ENCODE measurements at regions not wholly inside any gene's neighbourhood (a gene's known extent, or its start where the extent isn't known, plus 50 kb on each side); places are given as distances from the start of the nearest gene placed in this dataset.

DNA sequence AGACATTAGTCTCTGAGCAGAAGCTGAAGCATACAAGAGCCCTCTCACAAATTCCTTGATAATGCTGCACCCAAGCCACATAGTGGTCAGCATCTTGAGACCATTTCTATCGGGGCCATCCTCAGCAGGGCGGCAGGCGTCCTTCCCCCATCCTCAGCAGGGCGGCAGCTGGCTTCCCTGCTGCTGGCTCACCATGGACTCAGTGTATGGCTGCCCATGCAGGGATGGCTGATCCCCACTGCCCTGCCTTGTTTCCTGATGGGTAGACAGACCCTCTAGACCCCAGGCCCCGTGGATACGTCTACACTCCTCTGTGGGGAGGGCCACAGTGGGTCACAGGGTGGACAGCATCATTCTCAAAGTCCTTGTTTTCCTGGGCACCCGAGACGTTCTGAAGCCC, 406.8 kb downstream of the TCERG1L start:
- DNase-seq (ENCODE audit: low spot score), result no peak

DNA sequence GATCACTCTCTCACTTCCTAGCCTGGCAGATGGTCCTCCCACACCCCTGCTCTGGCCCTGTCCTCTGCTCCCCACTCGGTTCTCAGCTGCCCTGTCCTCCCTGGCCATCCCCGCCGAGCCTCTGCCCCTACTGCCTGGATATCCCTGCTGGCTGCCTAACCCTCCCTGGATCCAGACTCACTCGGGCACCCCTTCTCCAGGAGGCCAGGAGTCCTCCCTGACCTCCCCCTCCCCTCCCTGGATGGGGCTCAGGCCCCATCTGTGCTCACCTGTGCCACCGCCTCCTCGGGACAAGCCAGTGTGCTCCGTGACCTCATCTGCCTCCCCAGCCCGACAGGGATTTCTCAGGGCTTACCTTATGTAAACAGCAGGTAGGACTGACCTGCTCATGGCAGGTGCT, 406.1 kb downstream of the TCERG1L start:
- DNase-seq (ENCODE audit: low spot score), result no peak

DNA sequence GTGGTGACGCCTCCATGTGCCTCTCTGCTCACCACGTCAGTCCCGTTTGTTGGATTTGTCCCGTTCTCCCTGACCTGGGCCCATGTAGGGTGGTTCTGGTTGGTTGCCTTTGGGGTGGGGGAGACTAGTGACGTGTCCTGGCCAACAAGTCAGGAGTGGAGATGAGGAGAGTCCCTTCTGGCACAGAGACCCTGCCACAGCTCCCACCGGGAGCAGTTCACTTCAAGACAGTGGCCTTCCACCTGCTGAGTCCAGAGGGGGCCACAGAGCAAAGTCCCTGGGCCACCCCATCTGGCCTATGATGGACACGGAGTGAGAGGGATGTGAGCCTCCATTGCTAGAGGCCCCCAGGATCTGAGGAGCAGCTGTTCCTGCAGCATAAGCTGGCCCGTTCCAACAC, 405.6 kb downstream of the TCERG1L start:
- no peak for DNase-seq (ENCODE audit: low spot score)

DNA sequence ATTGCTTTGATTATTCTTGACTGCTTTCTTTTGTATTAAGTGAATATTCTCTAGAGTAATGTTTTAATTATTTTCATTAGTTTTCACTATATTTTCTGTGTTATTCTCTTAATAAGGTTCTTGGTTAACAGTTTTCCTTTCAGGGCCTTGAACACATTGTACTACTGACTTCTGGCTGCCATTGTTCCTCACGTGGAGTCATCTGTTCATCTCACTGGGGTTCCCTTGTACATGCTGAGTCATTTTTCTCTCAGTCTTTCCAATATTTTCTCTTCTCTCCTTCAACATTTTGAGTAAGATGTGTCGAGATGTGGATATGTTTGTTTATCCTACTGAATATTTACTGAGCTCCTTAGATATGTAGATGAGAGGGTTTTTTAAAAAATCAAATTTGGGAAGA, 400.7 kb downstream of the TCERG1L start:
- DNase-seq (ENCODE audit: low spot score), result no peak

DNA sequence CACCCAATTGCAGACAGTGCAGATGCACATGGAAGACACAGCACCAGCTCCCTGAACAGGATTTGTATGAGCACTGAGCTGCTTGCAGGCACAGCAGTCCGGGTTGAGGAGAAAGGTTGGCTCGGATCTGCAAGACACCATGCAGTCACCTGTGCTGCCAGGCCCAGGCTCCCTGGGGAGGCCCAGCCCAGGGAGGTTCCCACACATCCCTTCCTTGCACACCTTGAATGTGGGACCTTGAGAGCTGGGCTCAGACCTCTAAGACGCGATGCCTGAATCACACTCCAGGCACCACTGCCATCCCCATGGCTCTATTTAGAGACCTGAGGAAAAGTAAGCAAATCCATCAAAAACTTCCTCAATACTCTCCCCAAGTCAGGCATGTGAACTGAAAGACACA, 397.7 kb downstream of the TCERG1L start:
- no peak for DNase-seq (ENCODE audit: low spot score)

DNA sequence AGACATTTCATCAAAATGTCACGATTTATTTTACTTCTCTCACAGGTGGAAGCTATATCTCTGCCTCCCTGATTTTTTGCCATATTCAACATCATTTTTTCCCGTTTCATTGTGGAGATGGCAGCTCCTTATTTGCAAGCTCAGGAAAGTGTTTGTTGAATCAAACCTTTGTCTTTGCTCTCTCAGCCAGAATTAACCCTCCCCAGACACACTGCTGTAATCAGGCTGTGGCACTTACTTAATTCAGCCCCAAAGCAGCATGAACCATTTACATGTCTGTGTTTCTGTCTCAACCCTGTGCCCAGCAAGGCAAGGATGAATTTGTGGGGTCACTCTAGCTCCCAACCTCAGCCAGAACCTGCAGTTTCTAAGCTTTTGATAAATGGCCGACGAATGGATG, 397.2 kb downstream of the TCERG1L start:
- no peak for DNase-seq (ENCODE audit: low spot score)

DNA sequence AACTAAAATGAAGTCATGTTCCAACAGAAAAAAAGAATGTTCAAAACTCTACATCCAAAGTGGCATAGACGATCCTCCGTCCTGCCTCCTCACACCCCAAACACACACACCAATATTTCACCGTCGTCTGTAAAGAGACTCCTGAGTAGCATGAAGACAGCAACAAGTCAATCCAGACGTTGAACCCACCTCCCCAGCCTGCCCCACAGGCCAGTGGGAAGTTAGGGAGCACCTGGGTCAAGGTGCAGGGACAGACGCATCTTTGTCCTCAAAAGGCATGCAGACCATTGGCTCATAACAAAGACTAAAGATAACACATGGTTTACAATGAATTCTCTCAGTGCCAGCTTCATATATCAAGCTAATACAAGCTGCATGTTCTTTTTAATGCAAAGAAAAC, 396.5 kb downstream of the TCERG1L start:
- no peak for DNase-seq (ENCODE audit: low spot score)

DNA sequence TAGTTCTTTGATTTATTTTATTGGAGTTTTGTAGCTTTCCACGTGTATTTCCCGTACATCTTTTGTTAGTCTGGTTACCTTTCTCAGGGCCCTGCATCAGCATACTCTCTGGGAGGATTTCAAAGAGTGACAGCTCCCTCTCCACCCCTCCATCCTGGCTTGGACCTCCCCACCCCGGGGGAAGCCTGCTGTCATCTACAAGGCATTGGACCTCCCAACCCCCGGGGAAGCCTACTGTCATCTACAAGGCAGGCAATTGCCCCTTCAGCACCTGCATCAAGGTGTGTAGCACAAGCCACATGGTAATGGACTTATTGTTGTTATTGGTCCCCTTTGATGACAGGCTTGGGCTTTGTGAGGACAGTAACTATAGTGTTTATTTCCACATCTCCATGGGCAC, 390.1 kb downstream of the TCERG1L start:
- DNase-seq (ENCODE audit: low spot score), result no peak

DNA sequence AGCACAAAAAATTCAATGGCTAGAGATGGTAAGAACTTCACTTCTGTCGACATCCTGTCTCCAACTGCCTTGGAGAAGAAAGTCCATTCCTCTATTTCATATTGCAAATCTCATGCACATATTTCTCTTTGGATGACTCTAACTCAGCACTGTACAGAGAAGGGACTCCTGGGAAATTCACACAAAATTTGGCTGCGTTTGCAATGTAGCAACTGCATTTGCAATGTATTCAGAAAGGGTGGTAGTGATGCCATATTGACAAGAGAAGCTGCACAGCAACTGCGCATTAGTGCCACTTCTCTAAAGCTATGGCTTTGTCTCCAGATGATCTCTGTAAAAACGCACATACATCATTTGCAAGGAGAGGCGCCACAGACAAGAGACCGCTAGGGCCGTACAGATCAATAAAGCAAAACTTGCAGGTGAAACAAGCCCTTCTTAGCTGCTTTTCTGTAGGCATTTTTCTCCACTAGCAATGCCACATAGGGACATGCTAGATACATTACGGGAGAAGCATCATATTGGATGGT, 389.5 kb downstream of the TCERG1L start:
- no peak for DNase-seq (ENCODE audit: low spot score)

DNA sequence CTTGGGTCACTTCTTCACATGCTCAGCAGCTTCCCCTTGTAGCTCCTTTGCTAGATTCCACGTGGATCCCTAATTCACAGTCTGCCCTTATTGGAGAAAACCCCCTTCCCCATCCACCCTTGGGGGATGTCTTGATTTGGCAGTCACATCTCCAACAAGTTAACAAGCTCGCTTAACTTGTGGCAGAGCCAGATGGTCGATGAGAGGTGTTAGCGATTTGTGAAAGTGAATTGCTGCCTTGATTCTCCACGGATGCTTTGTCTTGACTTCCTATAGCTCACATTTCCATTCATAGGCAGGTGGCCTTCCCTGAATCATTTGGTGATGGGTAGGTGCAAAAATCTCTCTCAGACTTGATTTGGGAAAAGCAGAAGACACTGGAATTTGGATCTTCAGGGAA, 387.9 kb downstream of the TCERG1L start:
- no peak for DNase-seq (ENCODE audit: low spot score)

DNA sequence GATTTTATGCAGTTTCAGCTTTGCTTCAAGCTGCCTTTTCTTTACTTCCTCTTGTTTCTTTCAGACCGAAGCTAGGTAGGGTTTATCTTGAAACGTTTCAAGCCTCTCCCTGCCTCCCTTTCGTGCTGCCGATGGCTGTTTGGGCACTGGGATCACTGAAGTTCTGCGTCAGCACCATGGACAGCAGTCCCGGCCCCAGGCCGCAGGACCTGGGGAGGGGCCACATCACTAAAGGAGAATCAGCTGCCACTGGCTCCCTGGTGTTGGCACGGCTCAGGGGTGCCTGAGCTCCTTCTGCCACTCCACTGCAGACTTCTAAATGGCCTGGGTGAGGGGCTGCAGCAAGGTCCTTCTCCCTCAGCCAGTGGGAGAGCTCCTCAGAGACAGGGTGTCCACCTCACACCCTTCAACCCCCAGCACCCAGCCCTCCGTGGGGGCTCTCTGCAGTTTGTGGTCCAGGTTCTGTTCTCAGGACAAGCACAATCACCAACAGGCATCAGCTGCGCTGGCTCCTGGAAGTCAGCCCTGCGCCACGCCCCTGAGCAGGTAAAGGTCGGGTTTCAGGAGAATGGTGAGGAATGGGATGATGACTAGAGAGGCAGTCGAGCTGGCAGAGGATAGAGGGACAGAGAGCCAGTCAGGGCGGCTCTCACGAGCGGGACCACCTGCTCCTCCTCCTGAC, 387.2 kb downstream of the TCERG1L start:
- no peak for DNase-seq (ENCODE audit: low spot score)

DNA sequence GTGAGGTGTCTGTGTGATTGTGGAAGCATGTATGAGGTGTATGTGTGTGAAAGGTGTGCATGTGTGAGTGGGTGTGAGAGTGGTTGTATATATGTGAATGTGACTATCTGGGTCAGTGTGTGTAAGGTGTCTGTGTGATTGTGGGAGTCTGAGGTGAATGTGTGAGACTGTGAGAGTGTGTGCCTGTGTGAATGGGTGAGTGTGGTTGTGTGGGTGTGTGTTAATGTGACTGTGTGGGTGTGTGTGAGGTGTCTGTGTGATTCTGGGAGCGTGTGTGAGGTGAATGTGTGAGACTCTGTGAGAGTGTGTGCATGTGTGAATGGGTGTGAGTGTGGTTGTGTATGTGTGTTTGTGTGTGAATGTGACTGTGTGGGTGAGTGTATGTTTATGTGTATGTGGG, 385.1 kb downstream of the TCERG1L start:
- DNase-seq (ENCODE audit: low spot score), result no peak

DNA sequence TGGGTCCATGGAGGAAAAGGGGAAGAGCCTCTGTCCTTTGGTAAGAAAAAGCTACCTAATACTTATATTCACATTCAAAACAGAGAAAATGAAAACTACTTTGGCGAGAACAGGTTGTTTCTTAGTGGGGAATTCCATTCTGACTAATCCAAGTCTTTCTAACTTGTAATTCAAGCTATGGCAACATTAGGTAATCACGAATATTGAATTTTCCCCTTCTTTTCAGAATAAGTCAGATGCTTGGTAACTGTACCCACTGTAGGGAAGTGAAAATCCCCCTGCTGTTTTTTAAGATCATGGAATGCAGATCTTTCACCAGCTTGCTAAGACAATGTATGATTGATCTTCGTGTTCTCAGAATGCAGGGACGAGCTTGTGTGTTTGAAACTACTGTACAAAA, 384.4 kb downstream of the TCERG1L start:
- no peak for DNase-seq (ENCODE audit: low spot score)

DNA sequence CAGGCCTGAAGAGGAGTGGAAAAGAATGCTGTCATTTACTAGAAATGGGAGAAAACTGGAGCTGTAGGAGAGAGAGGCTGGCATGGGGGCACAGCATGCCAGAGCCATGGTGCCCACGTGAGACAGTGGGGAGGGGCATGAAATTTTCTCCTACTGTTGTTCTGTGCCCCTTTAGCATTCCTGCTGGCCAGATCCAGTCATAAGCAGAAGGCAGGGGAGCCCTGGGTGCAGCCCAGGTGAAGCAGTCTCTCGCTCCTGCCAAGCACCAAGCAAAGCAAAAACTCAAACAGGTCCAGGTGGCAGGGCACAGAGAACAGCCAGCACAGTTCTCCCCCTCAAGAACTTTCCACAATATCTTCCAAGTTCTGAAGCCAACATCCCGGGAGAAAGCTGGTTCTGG, 383.2 kb downstream of the TCERG1L start:
- DNase-seq (ENCODE audit: low spot score), result no peak

DNA sequence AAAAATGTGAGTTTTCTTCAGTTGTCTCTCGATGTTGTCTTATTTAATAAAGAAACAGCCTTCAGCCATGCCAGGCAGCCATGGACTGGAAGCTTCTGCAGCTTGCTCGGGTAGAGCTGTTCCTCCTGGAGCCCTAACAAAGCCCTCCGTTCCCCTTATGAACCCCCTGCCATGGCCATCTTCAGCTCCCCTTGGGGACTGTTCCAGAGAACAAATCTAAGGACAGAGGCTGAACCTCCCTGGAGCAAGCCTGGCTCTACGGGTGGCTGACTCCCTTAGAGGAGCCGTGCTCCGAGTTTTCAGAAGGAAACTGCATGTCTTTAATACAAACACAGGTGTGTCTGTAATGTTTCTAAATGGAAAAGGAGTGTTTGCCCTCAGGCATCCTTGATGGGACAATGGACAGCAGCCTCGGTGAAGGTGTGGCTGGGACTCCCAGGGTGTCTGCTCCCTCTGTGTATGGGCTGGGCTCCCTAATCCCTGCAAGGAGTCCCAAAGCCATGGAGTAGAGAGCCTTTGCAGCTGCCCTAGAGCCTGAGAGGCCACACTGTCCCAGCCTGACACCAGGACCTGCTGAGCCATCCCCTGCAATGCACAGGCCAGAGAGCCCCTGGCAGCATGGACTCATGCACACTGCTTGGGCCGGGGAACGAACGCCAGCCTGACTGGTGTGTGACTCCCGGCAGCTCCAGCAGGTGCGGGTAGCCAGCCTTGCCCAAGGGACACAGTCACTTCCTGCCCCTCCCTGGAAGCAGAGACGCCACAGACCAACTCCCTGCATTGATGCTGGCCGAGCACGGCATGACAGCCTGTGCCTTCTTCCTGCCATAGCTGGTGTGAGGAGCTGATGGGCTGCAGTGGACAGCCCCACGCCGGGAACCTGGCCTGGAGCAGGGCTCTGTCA, 381.8 kb downstream of the TCERG1L start:
- no peak for DNase-seq (ENCODE audit: low spot score)

DNA sequence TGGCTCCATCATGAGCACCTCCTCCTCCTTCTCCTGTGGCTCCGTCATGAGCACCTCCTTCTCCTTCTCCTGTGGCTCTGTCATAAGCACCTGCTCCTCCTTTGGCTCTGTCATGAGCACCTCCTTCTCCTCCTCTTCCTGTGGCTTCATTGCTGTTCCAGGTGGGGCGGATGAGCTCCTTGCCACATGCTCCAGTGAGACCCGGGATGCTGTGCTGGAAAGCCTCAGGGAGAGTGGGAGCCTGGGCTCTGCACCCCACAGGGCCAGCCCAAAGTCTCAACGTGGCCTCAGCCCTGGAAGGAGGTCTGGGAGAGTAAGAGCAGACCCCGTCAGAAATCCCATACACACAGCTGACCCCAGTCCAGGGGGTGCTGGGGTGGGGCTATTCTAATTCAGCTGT, 380.7 kb downstream of the TCERG1L start:
- DNase-seq (ENCODE audit: low spot score), result no peak

DNA sequence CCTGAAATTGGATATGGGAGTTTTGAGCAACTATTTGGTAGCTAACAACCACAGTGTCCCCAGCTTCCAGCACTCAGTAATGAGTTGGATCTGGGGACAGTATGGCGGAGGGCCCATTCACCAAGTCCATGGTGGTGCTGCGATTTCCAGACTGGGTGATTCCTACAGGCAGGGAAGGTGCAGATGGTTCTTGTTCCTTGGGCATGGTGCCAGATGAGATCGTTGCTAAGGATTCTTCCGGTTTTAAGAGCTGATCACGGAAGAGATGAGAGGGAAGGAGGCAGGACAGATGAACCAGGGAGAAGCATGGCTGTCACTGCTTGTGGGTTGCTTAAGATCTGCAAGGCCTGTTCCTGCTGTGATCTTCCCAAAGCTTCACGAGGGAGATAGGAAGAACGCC, 380.3 kb downstream of the TCERG1L start:
- DNase-seq (ENCODE audit: low spot score), result no peak

DNA sequence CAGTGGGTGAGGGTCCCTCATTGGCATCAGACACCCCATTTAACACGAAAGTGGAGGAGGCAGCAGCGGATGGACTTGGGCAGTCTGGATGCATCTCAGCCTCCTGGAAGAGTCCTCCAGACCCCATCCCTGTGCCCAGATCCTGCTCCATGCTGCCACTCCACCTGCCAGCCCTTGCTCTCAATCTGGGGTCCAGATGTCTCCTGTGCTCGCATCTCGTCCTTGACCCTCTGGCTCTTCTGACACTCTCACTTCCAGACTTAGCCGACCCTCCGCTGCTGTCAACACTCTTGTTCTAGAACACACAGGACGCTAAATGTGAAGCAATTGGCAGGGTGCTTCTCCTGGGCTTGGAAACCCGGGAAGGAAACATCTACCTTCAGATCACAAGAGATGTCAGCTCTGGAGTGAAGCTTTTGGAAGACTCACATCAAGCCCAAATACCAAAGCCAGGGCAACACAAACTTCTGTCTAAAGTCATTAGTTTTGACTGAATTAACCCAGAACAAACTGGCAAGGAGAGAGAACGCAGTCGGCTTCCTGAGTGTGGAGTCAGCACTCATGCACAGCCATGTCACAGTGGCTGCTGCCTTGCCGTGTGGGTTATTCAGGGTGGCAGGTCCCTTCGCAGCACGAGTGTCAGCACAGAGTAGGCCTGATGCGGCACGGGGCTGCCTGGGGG, 379.1 kb downstream of the TCERG1L start:
- DNase-seq (ENCODE audit: low spot score), result no peak

DNA sequence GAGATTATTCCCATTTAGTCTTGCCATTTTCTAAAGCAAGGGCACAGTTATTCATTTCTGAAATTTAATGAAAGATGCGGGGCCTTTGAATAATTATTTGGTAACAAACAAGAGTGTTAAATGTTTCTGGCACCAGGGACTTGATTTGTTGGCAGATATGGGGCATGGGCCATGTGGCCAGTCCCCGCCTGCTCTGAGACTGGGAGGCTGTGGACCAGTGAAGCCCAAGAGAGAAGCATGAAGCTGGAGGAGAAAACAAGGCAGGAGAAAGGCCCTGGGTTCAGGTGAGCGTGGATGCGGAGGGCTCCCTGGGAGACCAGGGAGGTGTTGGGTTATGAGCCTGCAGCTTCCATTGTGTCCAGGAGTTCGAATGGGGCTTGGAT, 378.5 kb downstream of the TCERG1L start:
- no peak for DNase-seq (ENCODE audit: low spot score)

DNA sequence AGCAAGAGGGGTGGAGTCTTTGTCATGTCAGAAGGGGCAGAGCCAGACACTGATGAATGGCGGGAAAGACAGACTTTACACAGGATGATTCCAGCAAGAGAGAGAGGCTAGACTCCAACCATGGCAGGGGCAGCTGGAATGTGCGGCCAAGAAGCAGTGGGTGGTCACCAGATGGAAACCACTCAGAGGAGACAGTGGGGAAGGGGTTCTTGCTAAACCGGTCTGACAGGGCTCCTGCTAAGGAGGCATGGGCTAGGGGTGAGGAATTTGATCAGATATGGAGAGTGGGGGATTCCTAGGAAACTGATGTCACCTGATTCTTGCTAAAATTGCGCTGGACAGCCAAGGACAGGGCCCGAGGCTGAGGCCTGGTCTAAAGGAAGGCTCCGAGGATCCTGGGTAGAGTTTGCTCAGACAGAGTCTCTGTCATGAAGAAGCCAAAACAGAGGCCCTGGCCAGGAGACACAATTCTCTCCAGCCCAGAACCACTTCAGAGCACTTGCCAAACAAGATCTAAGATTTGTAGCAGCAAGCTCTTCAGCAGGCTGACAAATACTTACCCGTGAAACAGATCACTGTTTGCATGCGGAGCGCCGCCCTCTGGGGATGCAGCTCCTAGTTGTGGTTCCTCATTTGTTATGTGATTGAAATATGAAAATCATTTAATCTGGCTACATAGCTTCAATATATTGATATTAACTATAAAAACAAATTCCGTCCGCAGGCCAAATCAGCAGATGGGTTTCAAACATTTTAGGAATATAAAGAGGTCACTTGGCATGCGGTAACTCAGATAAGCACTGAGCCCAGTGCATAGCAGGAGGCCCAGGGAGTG, 377.0 kb downstream of the TCERG1L start:
- DNase-seq (ENCODE audit: low spot score), result no peak

DNA sequence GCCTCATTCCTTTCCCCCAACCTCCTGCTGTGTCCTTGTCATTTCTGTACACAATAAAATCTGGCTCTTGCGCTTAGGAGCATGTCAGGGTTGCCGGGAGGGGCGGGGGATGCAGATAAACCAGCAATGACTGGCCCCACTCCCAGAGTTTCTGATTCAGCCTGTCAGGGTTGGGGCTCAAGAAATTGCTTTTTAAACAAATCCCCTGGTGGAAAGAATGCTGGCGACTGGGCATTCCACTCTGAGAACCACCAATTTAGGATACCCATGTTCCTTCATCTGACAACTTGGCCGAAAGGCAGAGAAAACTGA, 376.4 kb downstream of the TCERG1L start:
- DNase-seq (ENCODE audit: low spot score), result no peak

DNA sequence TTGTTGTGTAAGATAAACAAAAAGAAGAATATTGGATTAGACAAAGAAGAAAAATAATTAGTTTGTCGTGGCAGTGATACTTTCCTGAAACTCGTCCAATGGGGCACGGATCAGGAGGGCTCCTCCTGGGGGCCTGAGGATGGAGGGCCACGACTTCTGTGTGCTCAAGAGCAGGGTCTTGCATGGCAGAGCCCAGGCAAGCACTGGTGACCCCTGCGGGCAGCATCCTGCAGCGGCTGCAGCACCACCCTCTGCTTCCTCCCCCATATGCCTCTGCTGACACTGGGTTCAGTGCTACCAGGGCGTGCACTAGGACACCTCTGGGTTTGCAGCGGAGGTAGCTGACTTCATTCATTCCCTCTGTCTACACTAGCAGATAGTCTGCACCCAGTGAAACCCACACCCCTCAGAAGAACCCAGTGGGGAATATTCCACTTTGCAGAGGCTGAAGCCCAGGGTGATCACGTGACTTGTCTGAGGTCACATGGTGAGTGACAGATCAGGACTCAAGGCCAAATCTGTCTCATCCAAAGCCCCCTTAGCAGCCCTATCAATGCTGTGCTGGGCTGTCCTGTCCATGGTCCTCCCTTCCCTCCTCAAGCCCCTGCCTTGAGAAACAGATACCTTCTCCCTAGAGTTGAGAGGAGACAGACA, 375.5 kb downstream of the TCERG1L start:
- no peak for DNase-seq (ENCODE audit: low spot score)
